ENCODE measurements at regions not wholly inside any gene's neighbourhood (a gene's known extent, or its start where the extent isn't known, plus 50 kb on each side); places are given as distances from the start of the nearest gene placed in this dataset.

GRCh38 chr12:19844224-19844623 is 404.9 kb downstream of the AEBP2 start:
- intact Hi-C loops (cut with DNase I), result no loop called here

GRCh38 chr12:19846574-19846973 is 407.3 kb downstream of the AEBP2 start:
- peak overlapping the region; percentile 76 to 96 (median 86) for H3K27ac ChIP-seq
- no peaks in the 10 kb centered on the region for H3K27me3 ChIP-seq
- ATAC-seq (no peak), DNase-seq (no peak)
- 17 to 34% (median 26%) methylated on average over 3 of the region's 3 CpGs for WGBS, 4 donors
- TF ChIP-seq CTCF (IDR thresholded peaks at IDR 0.05) (no peak), POLR2A (IDR thresholded peaks at IDR 0.05) (no peak)
- H3K4me1 ChIP-seq, result peaks cover 0 to 24% (median 14%) of the 10 kb centered on the region in 12 donors
- H3K9me3 ChIP-seq, result peaks cover 0 to 22% (median 0%) of the 10 kb centered on the region in 12 donors
- peak overlapping the region in 2 of 12 donors; percentile 12 to 23 for H3K4me3 ChIP-seq
- H3K36me3 ChIP-seq, result no peaks in the 10 kb centered on the region
- intact Hi-C loops (cut with DNase I), result loop anchor here in 4 of 10 donors (2.0 to 5.0 kb wide), 5 partner anchors 36 to 366 kb away; no protein-coding TSS in a partner anchor

More at GRCh38 chr12:19844224-19844623, 404.9 kb downstream of the AEBP2 start:
- Histone ChIP-seq H3K27ac (no peak overlapping the region), H3K27me3 (no peaks in the 10 kb centered on the region), H3K4me3 (no peak overlapping the region), H3K4me1 (peaks cover 0 to 29% (median 14%) of the 10 kb centered on the region in 12 donors), H3K36me3 (no peaks in the 10 kb centered on the region), H3K9me3 (peaks cover 0 to 11% (median 0%) of the 10 kb centered on the region in 12 donors)
- ATAC-seq, result no peak
- 86 to 100% (median 96%) methylated on average over 1 of the region's 1 CpG for WGBS, 4 donors
- no peak for DNase-seq
- TF ChIP-seq POLR2A (IDR thresholded peaks at IDR 0.05) (no peak), CTCF (IDR thresholded peaks at IDR 0.05) (no peak)

GRCh38 chr12:19847294-19848059 is 408.2 kb downstream of the AEBP2 start:
- H3K9me3 ChIP-seq, result peaks cover 0 to 22% (median 0%) of the 10 kb centered on the region in 12 donors
- 14 to 16% (median 15%) methylated on average over 11 of the region's 11 CpGs for WGBS, 4 donors
- peaks cover 0 to 22% (median 13%) of the 10 kb centered on the region in 12 donors for H3K4me1 ChIP-seq
- H3K4me3 ChIP-seq, result peak overlapping the region in 7 of 12 donors; percentile 1 to 27 (median 12)
- peak in 4 of 5 donors; percentile 38 to 57 (median 44) for DNase-seq
- no peak for TF ChIP-seq POLR2A (IDR thresholded peaks at IDR 0.05)
- TF ChIP-seq CTCF (IDR thresholded peaks at IDR 0.05), result no peak
- intact Hi-C loops (cut with DNase I), result loop anchor here in 4 of 10 donors (2.0 to 5.0 kb wide), 5 partner anchors 35 to 365 kb away; no protein-coding TSS in a partner anchor
- H3K27me3 ChIP-seq, result no peaks in the 10 kb centered on the region
- no peaks in the 10 kb centered on the region for H3K36me3 ChIP-seq
- peak; percentile 87 to 89 (median 89) for ATAC-seq
- H3K27ac ChIP-seq, result peak overlapping the region; percentile 76 to 96 (median 86)

GRCh38 chr12:19848421-19848820 is 409.1 kb downstream of the AEBP2 start:
- TF ChIP-seq POLR2A (IDR thresholded peaks at IDR 0.05) (no peak), CTCF (IDR thresholded peaks at IDR 0.05) (no peak)
- peak overlapping the region in 11 of 12 donors; percentile 76 to 96 (median 86) for H3K27ac ChIP-seq
- intact Hi-C loops (cut with DNase I), result loop anchor here in 4 of 10 donors (5.0 kb wide), 4 partner anchors 34 to 364 kb away; no protein-coding TSS in a partner anchor
- no peak overlapping the region for H3K4me3 ChIP-seq
- DNase-seq, result no peak
- H3K4me1 ChIP-seq, result peaks cover 0 to 22% (median 12%) of the 10 kb centered on the region in 12 donors
- no peak for ATAC-seq
- peaks cover 0 to 26% (median 0%) of the 10 kb centered on the region in 12 donors for H3K9me3 ChIP-seq
- 51 to 59% (median 57%) methylated on average over 2 of the region's 2 CpGs for WGBS, 4 donors
- no peaks in the 10 kb centered on the region for H3K36me3 ChIP-seq
- no peaks in the 10 kb centered on the region for H3K27me3 ChIP-seq

All from heart left ventricle (tissue), 16 donors.